ENCODE measurements at regions not wholly inside any gene's neighbourhood (a gene's known extent, or its start where the extent isn't known, plus 50 kb on each side); places are given as distances from the start of the nearest gene placed in this dataset.

GRCh38 chr1:185435696-185436379 lies 118.8 kb upstream of the IVNS1ABP start:
- TF ChIP-seq CTCF (IDR thresholded peaks at IDR 0.05; ENCODE audit: low read length) (no peak), EZH2 (optimal IDR thresholded peaks at IDR 0.05; ENCODE audit: low read depth, low read length) (no peak), EZH2phosphoT487 (IDR thresholded peaks at IDR 0.05; ENCODE audit: low read length) (no peak)
